ENCODE measurements at regions not wholly inside any gene's neighbourhood (a gene's known extent, or its start where the extent isn't known, plus 50 kb on each side); places are given as distances from the start of the nearest gene placed in this dataset.

DNA sequence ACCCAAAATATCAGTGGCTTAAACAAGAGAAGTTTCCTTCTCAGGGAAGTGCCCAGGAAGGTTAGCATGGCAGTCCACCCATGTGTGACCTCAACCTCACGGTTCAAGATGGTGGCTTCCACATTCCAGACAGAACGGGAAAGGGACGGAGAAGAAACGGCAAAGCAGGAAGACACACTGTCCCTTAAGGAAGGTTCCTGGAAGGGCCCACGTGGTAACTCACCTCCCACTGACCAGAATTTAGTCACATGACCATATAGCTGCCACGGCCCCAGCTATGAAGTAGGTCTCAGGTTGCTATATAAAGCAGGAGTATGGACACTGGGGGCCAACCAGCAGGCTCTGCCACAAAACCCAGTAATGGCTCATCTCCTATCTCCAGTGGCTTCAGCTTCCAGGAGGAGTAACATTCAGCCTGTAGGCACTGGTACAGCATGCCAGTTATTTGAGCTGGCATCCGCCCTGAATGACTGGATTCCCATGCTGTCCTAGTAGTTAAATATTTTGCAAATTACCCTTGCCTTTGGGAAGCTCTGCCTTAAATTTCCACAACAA, 278.5 kb upstream of the KLF14 start:
- 0 out of 2 replicates have a peak, but pooled peaks have one; percentile 44 for TF ChIP-seq POLR2AphosphoS5 (IDR thresholded peaks at IDR 0.05; ENCODE audit: low read depth, low read length)
- no peak for TF ChIP-seq POLR2A (IDR thresholded peaks at IDR 0.05; ENCODE audit: low read depth, low read length)
- no peak for TF ChIP-seq POU2F2 (IDR thresholded peaks at IDR 0.05; ENCODE audit: low read depth, low read length)
- no peak for TF ChIP-seq TAF1 (IDR thresholded peaks at IDR 0.05; ENCODE audit: low read depth, low read length)
